Vagina (tissue), 2 donors: ENCODE measurements at regions not wholly inside any gene's neighbourhood (a gene's known extent, or its start where the extent isn't known, plus 50 kb on each side); places are given as distances from the start of the nearest gene placed in this dataset.

Experiments
- DNase-seq, 2 donors: peaks; one replicate each; pipeline ENCODE4 v3.0.0-alpha.2; 2017; ENCODE audit errors: extremely low spot score in 2 of 2
- H3K27ac ChIP-seq: fragments of 200-600 bp; sonication (generic); one replicate; pipeline ENCODE4 v1.5.1; 2019
- H3K27me3 ChIP-seq: fragments of 200-600 bp; sonication (generic); one replicate; pipeline ENCODE4 v1.5.1; 2019
- H3K36me3 ChIP-seq, 2 donors: fragments of 200-600 bp; sonication (generic); one replicate each; pipeline ENCODE4 v1.5.1; 2017 to 2019
- H3K4me1 ChIP-seq: fragments of 200-600 bp; sonication (generic); one replicate; pipeline ENCODE4 v1.5.1; 2019
- H3K4me3 ChIP-seq, 2 donors: fragments of 200-600 bp; sonication (generic); 1 replicate in 1 of 2; 2 replicates in 1 of 2; pipeline ENCODE4 v1.5.1; 2016 to 2019
- H3K9me3 ChIP-seq: fragments of 200-600 bp; sonication (generic); one replicate; pipeline ENCODE4 v1.5.1; 2019
- CTCF ChIP-seq, 3 experiments: fragments of 450-650 bp in 2 of 3; fragments of 200-600 bp in 1 of 3; sonication (generic) in 1 of 3; IDR thresholded peaks; one replicate each; pipeline ENCODE4 v1.5.1; 2017 to 2019; ENCODE audit warnings: antibody characterized with exemption in 3 of 3, mild to moderate bottlenecking in 2 of 3, moderate library complexity in 2 of 3
- POLR2A ChIP-seq, 2 donors: fragments of 450-650 bp; IDR thresholded peaks; one replicate each; pipeline ENCODE4 v1.6.1; 2017; ENCODE audit warnings: antibody characterized with exemption in 2 of 2, mild to moderate bottlenecking in 2 of 2, moderate library complexity in 2 of 2
- POLR2AphosphoS5 ChIP-seq, 2 donors: sonication (generic); formaldehyde crosslinking; IDR thresholded peaks; one replicate each; pipeline ENCODE4 v1.9.0; 2017; ENCODE audit warnings: antibody characterized with exemption in 2 of 2, mild to moderate bottlenecking in 2 of 2, low read depth in 1 of 2; ENCODE audit not compliant: insufficient read depth in 1 of 2
- intact Hi-C: fragments of 100-400 bp; cut with DNase I; formaldehyde crosslinking; loops from one replicate; pipeline ENCODE4 v1.15.1; 2023

- Histone ChIP-seq H3K27ac (no peak overlapping the region), H3K27me3 (no peaks in the 10 kb centered on the region), H3K9me3 (no peaks in the 10 kb centered on the region), H3K4me1 (no peaks in the 10 kb centered on the region), H3K36me3 (no peaks in the 10 kb centered on the region), H3K4me3 (no peak overlapping the region)
- intact Hi-C loops, result no loop called here
- TF ChIP-seq POLR2A (IDR thresholded peaks at IDR 0.05) (no peak), CTCF (IDR thresholded peaks at IDR 0.05) (no peak), POLR2AphosphoS5 (IDR thresholded peaks at IDR 0.05; ENCODE audit: insufficient read depth in 1 of 2, low read depth in 1 of 2) (no peak)
- DNase-seq, result no peak
Measured at GRCh38 chr3:6220447-6220846, 640.5 kb upstream of the GRM7 start.

- H3K4me1 ChIP-seq, result no peaks in the 10 kb centered on the region
- no peaks in the 10 kb centered on the region for H3K36me3 ChIP-seq
- DNase-seq, result no peak
- no peak overlapping the region for H3K4me3 ChIP-seq
- TF ChIP-seq POLR2AphosphoS5 (IDR thresholded peaks at IDR 0.05; ENCODE audit: insufficient read depth in 1 of 2, low read depth in 1 of 2), result no peak
- TF ChIP-seq POLR2A (IDR thresholded peaks at IDR 0.05), result no peak
- TF ChIP-seq CTCF (IDR thresholded peaks at IDR 0.05), result no peak
- H3K27me3 ChIP-seq, result no peaks in the 10 kb centered on the region
- intact Hi-C loops, result no loop called here
- H3K9me3 ChIP-seq, result no peaks in the 10 kb centered on the region
- H3K27ac ChIP-seq, result no peak overlapping the region
Measured at GRCh38 chr3:6222069-6222468, 638.8 kb upstream of the GRM7 start.

GRCh38 chr3:6223572-6223971 is 637.3 kb upstream of the GRM7 start:
- intact Hi-C loops, result no loop called here
- no peak overlapping the region for H3K27ac ChIP-seq
- TF ChIP-seq POLR2A (IDR thresholded peaks at IDR 0.05) (no peak), CTCF (IDR thresholded peaks at IDR 0.05) (no peak), POLR2AphosphoS5 (IDR thresholded peaks at IDR 0.05; ENCODE audit: insufficient read depth in 1 of 2, low read depth in 1 of 2) (no peak)
- no peaks in the 10 kb centered on the region for H3K9me3 ChIP-seq
- no peak for DNase-seq
- no peaks in the 10 kb centered on the region for H3K36me3 ChIP-seq
- no peak overlapping the region for H3K4me3 ChIP-seq
- no peaks in the 10 kb centered on the region for H3K4me1 ChIP-seq
- H3K27me3 ChIP-seq, result no peaks in the 10 kb centered on the region

- H3K27me3 ChIP-seq, result no peaks in the 10 kb centered on the region
- TF ChIP-seq CTCF (IDR thresholded peaks at IDR 0.05), result no peak
- no peak for TF ChIP-seq POLR2AphosphoS5 (IDR thresholded peaks at IDR 0.05; ENCODE audit: insufficient read depth in 1 of 2, low read depth in 1 of 2)
- no peak for TF ChIP-seq POLR2A (IDR thresholded peaks at IDR 0.05)
- intact Hi-C loops, result loop anchor here (5.0 kb wide), 1 partner anchor 1328 kb away; no protein-coding TSS in a partner anchor
Measured at GRCh38 chr3:6228958-6229683, 631.8 kb upstream of the GRM7 start.

GRCh38 chr3:6229778-6230410 is 631.0 kb upstream of the GRM7 start:
- intact Hi-C loops, result loop anchor here (5.0 kb wide), 1 partner anchor 1327 kb away; no protein-coding TSS in a partner anchor

More at GRCh38 chr3:6228958-6229683, 631.8 kb upstream of the GRM7 start:
- Histone ChIP-seq H3K4me3 (no peak overlapping the region), H3K27ac (no peak overlapping the region), H3K4me1 (no peaks in the 10 kb centered on the region), H3K9me3 (no peaks in the 10 kb centered on the region), H3K36me3 (no peaks in the 10 kb centered on the region)
- DNase-seq, result no peak

More at GRCh38 chr3:6229778-6230410, 631.0 kb upstream of the GRM7 start:
- TF ChIP-seq POLR2AphosphoS5 (IDR thresholded peaks at IDR 0.05; ENCODE audit: insufficient read depth in 1 of 2, low read depth in 1 of 2) (no peak), CTCF (IDR thresholded peaks at IDR 0.05) (no peak)
- Histone ChIP-seq H3K4me1 (no peaks in the 10 kb centered on the region), H3K36me3 (no peaks in the 10 kb centered on the region), H3K9me3 (no peaks in the 10 kb centered on the region), H3K27me3 (no peaks in the 10 kb centered on the region), H3K27ac (no peak overlapping the region), H3K4me3 (no peak overlapping the region)
- DNase-seq, result no peak
